ENCODE measurements at regions not wholly inside any gene's neighbourhood (a gene's known extent, or its start where the extent isn't known, plus 50 kb on each side); places are given as distances from the start of the nearest gene placed in this dataset.

GRCh38 chr20:43799150-43799711 is 72.4 kb upstream of the GTSF1L start:
- peak; percentile 67 for DNase-seq

GRCh38 chr20:43798291-43799149 is 71.7 kb upstream of the GTSF1L start:
- no peak for DNase-seq

GRCh38 chr20:43794326-43794725 is 67.5 kb upstream of the GTSF1L start:
- no peak for DNase-seq

GRCh38 chr20:43789593-43789992 is 62.8 kb upstream of the GTSF1L start:
- DNase-seq, result no peak

- DNase-seq, result no peak
Observed at GRCh38 chr20:43787937-43788336, 61.1 kb upstream of the GTSF1L start.

GRCh38 chr20:43786885-43787284 is 60.1 kb upstream of the GTSF1L start:
- DNase-seq, result no peak

- no peak for DNase-seq
Observed at GRCh38 chr20:43781215-43781614, 54.4 kb upstream of the GTSF1L start.

- no peak for DNase-seq
Observed at GRCh38 chr20:43778375-43778774, 51.6 kb upstream of the GTSF1L start.

- DNase-seq, result peak; percentile 80
Observed at GRCh38 chr20:43776691-43777090, 49.9 kb upstream of the GTSF1L start.

Data from HCEC 1CT (cell line).